AG10803 (cell line): ENCODE measurements at regions not wholly inside any gene's neighbourhood (a gene's known extent, or its start where the extent isn't known, plus 50 kb on each side); places are given as distances from the start of the nearest gene placed in this dataset.

ENCODE experiments used
- DNase-seq: peaks from one replicate; pipeline ENCODE4 v3.0.0; 2010; ENCODE audit warnings: low read depth
- H3K4me3 ChIP-seq: 2 replicates; pipeline ENCODE4 v1.5.1; 2011; ENCODE audit warnings: mild to moderate bottlenecking, low read length, control low read depth
- TF ChIP-seq, protein P1 (sequence below): conservative IDR thresholded peaks from 2 replicates; pipeline ENCODE4 v1.5.1; 2011; ENCODE audit warnings: mild to moderate bottlenecking, low read length, control low read depth, inconsistent platforms

DNA sequence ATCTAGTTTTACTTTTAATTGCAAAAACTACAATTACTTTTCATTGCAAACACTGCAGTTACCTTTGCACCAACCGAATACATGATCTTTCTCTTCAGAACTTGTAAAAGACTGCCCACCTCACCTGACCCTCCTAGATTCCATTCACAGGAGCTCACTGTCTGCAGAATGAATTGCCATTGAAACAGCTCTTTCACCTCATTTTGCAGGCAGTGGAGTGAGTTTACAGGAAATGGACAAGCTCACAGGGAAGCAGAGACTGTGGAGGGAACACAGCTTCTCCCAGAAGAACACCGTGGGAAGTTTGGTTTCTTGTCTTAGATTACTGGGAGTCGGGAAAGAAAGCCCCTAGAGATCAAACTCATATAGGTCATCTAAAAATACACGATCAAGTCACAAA, 439.7 kb upstream of the RBFOX1 start:
- H3K4me3 ChIP-seq = no peak overlapping the region
- TF ChIP-seq, protein P1, sequence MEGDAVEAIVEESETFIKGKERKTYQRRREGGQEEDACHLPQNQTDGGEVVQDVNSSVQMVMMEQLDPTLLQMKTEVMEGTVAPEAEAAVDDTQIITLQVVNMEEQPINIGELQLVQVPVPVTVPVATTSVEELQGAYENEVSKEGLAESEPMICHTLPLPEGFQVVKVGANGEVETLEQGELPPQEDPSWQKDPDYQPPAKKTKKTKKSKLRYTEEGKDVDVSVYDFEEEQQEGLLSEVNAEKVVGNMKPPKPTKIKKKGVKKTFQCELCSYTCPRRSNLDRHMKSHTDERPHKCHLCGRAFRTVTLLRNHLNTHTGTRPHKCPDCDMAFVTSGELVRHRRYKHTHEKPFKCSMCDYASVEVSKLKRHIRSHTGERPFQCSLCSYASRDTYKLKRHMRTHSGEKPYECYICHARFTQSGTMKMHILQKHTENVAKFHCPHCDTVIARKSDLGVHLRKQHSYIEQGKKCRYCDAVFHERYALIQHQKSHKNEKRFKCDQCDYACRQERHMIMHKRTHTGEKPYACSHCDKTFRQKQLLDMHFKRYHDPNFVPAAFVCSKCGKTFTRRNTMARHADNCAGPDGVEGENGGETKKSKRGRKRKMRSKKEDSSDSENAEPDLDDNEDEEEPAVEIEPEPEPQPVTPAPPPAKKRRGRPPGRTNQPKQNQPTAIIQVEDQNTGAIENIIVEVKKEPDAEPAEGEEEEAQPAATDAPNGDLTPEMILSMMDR = no peak
- DNase-seq = no peak

DNA sequence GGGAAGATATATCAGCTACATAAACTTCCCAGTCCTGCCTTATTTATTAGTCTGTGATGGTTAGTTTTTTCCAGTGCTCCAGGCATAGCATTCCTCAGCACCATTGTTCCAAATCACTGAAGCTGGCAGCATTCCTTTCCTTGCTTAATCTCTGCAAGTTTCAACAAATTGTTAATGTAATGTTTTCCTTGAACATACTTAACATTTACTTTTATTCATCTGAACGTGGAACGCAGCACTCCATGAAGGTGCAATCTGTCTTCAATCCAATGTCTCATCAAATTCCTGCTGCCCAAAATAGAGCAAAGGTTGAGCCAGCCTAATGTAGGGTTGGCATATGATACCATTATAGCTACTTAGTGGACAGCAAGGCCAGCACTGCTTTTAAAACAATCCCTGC, 441.1 kb upstream of the RBFOX1 start:
- DNase-seq = no peak
- no peak overlapping the region for H3K4me3 ChIP-seq
- TF ChIP-seq, protein P1 = no peak

DNA sequence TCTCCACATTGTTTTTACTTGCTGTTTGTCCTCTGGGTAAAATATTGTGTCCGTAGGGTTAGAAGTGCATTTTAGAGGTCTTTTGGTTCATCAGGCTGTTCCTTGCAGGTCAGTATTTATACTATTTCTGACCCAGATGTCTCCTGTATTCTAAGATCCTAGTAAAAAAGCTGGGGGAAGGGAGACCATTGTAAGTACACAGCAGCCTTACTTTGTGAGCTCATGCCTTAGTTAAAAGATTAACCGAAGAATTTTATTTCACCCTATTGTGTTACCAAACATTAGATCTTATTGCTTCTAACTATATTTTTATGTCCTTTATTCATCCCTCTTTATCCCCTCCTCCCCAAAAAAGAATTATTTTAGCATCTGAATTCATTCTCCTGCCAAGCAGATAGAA, 444.1 kb upstream of the RBFOX1 start:
- no peak for DNase-seq
- TF ChIP-seq, protein P1 = no peak
- H3K4me3 ChIP-seq = no peak overlapping the region

DNA sequence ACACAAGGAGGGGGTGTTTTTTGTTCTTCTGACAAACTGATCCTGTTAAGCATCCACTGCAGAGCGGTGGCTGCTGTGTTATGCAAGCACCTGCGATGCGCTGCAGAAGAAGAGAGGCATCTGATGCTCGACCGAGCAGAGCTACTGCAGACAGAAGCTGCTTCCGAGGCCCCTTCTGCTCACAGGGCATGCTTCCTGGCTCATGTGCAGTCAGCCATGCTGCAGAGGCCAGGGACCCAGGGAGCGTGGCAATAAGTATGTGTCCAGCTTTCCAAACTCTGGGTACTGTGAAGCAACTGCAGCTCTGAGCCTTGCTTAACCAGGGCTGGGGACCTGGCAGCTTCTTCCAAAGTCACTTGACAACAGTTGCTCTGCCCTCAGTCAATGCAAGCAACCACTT, 448.6 kb upstream of the RBFOX1 start:
- no peak overlapping the region for H3K4me3 ChIP-seq
- TF ChIP-seq, protein P1 = no peak
- no peak for DNase-seq

DNA sequence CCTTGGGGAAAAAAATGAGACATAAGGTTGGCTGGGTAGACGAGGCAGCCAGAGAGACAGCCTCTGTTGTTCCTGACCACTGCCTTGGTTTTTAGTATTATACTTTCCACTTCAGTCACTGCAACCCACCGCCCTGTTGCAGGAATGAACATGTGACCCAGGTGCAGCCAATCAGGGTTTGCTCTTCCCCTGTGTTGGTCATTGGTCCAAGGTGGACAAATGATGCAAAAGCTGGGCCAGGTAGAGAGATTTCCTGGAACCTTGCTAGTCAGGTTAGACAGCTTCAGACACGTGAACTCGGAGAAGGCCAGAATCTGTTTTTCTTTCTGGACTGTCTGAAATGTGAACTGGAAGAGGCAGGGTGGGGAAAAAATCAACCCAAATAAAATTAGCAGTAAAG, 452.4 kb upstream of the RBFOX1 start:
- no peak overlapping the region for H3K4me3 ChIP-seq
- no peak for DNase-seq
- TF ChIP-seq, protein P1 = no peak

DNA sequence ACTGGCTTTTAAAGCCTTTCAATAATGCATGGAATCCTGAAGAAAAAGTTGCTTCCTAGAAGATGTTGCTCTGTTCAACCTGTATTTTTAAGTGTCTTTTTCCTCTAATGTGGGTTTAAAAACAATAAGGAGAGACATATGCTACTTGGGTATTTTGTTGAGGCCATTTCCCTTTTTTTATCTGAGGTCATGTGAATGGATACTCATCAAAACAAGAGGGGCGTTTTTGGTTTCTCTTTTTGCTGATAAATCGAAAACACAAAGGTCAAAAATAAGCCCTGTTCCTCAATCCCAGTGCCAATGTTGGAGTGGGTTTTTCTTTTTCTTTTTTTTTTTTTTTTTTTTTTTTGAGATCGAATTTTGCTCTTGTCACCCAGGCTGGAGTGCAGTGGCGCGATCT, 468.0 kb upstream of the RBFOX1 start:
- no peak overlapping the region for H3K4me3 ChIP-seq
- TF ChIP-seq, protein P1 = no peak
- DNase-seq = no peak

DNA sequence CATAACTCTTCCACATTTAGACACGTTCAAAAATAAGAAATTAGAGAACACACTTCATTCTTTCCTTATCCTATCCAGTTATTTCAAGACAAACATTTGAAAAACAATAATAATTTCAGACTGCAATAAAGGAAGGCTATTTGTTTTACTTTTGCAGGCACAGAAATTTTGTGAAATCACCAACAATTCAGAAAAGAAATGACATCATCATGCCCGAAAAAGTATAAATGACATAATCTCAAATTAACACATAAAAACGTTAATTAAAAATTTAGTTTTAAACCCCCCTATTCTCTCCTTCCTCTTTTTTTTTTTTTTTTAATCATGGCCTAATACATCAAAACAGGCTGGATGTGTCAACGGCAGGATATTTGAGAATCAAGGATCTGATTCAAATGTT, 468.4 kb upstream of the RBFOX1 start:
- H3K4me3 ChIP-seq = no peak overlapping the region
- TF ChIP-seq, protein P1 = no peak
- DNase-seq = no peak
